GM12873 (cell line): ENCODE measurements at regions not wholly inside any gene's neighbourhood (a gene's known extent, or its start where the extent isn't known, plus 50 kb on each side); places are given as distances from the start of the nearest gene placed in this dataset.

Experiments used
- CTCF ChIP-seq: IDR thresholded peaks from 2 replicates; pipeline ENCODE4 v1.5.1; 2012; ENCODE audit warnings: low read depth, mild to moderate bottlenecking, moderate library complexity, low read length, control low read depth; ENCODE audit not compliant: insufficient read depth; ENCODE audit errors: missing control alignments

- no peak for TF ChIP-seq CTCF
These were observed 153.4 kb upstream of the NPY start for GRCh38 chr7:24130631-24131030.

GRCh38 chr7:24133691-24134090 is 150.3 kb upstream of the NPY start:
- TF ChIP-seq CTCF: no peak

GRCh38 chr7:24134535-24134934 is 149.5 kb upstream of the NPY start:
- TF ChIP-seq CTCF: no peak

GRCh38 chr7:24135003-24135817 is 148.8 kb upstream of the NPY start:
- TF ChIP-seq CTCF: no peak

- TF ChIP-seq CTCF: no peak
These were observed 146.7 kb upstream of the NPY start for GRCh38 chr7:24137338-24137737.

GRCh38 chr7:24138343-24138742 is 145.6 kb upstream of the NPY start:
- no peak for TF ChIP-seq CTCF

GRCh38 chr7:24140001-24140400 is 144.0 kb upstream of the NPY start:
- TF ChIP-seq CTCF: no peak
